ENCODE measurements at regions not wholly inside any gene's neighbourhood (a gene's known extent, or its start where the extent isn't known, plus 50 kb on each side); places are given as distances from the start of the nearest gene placed in this dataset.

DNA sequence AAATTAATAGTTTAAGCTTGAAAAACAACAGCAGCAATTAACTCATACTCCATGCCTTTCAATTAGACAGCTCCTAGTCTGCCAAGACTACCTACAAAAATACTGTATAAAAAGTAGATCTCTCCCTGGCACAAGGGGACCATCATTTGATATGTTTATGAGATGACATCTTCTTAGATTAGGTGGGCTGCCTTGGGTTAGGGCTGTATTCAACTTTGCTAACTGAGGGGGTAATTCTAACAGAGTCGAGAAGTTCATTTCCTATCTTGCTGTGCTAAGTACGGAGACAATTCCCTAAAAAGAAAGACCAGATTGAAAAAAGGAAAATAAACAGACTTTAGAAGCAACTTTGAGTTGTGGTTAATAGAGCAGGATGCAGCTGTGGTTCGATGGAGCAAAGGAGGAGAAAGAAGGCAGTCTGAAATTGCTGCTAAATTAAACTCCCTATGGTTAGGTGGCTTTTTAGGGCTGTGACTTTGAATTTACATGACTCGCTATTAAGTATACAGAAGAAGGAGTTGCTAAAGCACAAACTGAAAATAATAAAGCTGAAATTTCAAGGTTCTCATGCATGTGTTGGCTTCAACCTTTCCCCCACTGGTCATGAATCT, 75.4 kb downstream of the CDC7 start:
- DNase-seq = no peak

GRCh38 chr1:91578320-91579109, 77.9 kb downstream of the CDC7 start:
- no peak for DNase-seq

DNA sequence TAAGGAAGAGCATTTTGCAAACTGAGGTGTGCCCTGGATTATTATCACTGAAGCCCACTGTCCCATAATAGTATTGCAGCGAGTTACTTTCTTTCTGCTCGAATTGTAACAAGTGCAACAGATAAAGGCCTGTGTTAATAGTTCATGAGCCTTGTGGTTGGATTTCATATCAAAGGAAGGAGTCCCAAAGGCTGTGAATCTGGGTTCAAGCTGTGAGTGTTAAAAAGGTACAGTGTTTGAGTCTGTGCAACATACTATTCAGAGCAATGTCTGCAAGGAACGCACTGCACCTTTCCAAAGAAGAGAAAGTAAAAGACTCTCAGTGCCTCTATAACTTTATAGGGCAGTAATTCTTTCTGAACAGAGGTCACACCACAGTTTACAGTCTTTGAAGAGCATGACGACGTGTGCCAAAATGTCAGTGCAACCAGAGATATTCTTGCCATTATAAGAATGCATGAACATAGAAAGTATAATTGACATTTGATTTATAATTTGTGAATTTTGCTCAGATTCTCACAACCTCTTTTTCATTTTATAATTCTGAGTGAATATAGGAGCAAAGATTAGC, 79.1 kb downstream of the CDC7 start:
- no peak for DNase-seq

DNA sequence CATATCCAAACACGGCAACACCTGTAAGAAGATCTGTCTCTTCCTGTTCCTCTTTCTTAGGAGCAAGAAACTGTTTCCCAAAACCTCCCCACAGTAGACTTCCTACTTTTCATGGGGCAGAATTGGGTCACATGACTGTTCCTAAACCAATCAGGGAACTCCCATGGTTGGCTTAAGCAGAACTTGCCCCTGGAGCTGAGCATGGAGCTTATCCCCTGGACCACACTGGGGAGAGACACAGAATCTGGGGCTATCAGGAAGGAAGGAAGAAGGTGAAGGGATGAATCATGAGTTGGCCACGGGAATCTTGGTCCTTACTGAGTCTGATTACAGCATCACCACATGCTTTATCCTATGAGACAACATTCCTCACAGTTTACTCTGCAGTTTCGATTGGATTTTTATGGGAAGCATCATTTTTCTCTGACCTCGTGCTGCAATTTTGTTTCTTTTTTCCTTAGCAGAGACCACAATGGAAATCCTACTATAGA, 81.8 kb downstream of the CDC7 start:
- no peak for DNase-seq

GRCh38 chr1:91583326-91583755, 82.7 kb downstream of the CDC7 start:
- DNase-seq = no peak

DNA sequence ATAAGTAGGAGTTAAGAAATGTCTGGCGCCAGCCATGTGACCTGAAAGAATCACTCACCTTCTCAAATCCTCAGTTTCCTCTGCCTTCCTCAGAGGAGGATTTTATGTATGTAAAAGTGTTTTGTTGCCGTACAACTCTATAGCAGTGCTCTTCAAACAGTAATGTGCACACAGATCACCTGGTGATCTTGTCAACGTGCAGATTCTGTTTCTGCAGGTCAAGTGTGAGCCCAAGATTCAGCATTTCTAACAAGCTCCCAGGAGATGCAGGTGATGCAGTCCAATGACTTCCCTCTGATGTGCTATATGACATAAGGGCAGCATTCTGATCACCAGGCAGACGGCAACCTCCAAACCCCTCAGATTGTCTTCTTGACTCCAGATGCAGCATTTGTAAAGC, 83.7 kb downstream of the CDC7 start:
- DNase-seq = no peak

- no peak for DNase-seq
Observed at GRCh38 chr1:91584878-91585277, 84.2 kb downstream of the CDC7 start.

GRCh38 chr1:91585502-91585901, 84.9 kb downstream of the CDC7 start:
- DNase-seq = no peak

DNA sequence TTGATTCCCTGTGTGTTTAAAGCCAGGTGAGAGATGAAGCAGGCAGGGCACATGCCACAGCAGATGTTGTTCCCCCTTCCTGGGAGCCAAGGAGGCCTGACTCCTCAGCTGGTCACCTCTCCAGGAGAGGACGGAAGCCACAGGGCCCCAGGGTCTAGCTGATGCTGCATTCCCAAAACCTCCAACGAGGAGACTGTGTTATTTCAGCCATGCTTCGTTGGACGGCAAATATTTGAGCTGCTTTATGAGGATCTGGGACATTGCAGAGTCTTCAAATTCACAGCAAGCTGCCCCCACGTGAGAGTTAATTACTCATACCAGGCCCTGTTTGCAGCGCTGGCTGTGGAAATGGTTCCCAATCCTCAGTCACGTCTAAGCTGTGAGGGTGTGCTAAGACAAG, 85.3 kb downstream of the CDC7 start:
- no peak for DNase-seq

DNA sequence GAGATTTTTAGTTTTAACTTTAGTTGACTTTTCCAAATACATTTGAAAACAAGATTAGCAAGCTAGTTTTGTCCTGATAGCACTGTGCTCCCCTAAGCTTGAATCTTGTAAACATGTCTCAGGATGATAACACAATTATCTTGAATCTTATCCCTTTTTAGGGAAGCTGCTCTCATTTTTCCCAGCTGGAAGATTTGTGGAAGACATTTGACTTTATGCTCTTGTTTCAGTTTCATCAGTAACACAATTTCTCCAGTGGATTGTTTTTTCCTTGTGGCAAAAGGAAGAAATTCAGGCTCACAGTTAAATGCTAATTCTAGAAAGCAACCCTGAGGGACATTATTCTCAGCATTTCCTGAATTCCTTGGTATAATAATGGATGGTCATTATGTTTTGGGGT, 88.8 kb downstream of the CDC7 start:
- DNase-seq = no peak

DNA sequence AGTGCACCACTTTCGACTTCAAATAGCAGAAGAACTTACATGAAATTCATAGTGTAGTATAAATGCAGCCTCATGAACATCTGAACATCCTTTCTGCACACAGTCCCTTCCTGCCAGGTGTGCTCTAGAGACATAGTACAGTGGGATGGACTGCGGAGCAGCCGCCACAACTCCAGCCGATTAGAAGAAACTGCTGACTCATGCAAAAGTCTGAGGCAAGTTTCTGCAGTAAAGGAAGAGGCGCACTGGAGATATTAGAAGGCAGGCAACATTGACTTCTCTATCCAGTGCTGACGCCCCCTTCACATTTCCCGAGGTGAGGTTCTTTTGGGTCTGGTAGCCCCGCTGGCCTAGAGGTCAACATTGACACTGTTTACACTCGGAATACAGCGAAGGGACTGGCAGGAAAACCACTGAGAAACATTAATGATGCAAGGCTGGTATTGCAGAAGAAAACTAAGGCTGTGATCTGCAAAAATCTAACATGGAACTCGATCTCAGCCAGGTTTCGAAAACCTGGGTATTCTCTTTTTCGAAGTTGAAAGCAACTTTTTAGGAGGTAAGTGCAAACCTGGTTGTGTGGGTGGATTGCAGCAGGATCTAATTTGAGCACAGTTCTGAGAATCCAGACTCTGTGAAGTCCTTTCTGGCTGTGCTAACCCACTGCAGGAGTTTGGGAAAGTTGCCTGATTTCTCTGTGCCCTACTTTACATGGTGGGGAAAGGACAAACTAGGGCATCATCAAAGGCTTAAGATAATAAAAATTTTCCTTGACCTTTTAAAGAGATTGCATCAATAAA, 90.7 kb downstream of the CDC7 start:
- no peak for DNase-seq

- no peak for DNase-seq
Observed at GRCh38 chr1:91592716-91593477, 92.2 kb downstream of the CDC7 start.

GRCh38 chr1:91594383-91595055, 93.9 kb downstream of the CDC7 start:
- no peak for DNase-seq

- no peak for DNase-seq
Observed at GRCh38 chr1:91596474-91596873, 95.8 kb downstream of the CDC7 start.

DNA sequence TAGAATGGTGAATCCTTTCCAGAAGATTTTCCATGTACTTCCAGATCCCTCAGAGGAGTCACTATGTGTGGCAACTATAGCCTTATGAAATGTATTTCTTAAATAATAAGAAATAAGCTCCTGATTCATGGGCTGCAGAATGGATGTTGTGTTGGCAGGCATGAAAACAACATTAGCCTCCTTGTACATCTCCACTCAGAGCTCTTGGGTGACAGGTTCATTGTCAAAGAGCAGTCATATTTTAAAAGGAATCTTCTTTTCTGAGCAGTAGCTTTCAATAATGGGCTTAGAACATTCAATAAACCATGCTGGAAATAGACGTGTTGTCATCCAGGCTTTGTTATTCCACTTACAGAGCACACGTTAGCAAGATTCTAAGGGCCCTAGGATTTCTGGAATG, 96.6 kb downstream of the CDC7 start:
- no peak for DNase-seq

DNA sequence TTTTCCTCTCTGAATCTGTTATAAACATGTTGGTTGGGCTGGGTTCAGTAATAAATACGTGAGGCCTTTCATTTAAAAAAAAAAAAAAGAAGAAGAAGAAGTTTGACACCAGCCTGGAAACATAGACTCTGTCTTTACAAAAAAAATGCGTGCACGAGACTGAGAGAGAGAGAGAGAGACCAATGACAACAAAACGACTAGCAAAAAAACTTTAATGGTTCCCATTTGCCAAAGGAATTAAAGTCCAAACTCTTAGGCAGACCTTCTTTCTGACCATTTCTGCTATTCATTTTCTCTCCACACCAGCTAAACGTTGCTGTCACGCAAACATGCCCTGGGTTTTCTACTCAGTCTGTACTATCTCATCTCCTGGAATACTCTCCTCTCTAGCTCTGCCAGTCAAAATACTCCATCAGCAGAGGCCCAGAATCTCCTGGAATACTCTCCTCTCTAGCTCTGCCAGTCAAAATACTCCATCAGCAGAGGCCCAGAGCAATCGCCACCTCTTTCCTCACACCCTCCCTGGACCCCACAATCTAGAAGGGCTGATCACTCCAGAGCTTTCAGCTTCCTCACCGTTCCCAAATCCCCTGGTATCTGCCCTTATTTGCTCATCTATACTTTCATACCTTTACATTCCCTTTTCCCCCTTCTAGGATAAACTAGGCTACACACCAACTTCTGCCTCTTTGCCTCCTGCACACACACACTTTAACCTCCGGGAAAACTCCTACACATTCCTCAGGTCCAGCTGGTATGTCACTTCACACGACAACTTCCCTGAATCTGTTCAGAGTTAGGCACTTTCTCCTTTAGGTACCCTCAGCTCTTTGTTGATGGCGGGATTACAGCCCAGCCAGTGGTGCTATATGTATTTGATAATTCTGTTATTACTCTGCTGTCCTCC, 100.0 kb downstream of the CDC7 start:
- no peak for DNase-seq

DNA sequence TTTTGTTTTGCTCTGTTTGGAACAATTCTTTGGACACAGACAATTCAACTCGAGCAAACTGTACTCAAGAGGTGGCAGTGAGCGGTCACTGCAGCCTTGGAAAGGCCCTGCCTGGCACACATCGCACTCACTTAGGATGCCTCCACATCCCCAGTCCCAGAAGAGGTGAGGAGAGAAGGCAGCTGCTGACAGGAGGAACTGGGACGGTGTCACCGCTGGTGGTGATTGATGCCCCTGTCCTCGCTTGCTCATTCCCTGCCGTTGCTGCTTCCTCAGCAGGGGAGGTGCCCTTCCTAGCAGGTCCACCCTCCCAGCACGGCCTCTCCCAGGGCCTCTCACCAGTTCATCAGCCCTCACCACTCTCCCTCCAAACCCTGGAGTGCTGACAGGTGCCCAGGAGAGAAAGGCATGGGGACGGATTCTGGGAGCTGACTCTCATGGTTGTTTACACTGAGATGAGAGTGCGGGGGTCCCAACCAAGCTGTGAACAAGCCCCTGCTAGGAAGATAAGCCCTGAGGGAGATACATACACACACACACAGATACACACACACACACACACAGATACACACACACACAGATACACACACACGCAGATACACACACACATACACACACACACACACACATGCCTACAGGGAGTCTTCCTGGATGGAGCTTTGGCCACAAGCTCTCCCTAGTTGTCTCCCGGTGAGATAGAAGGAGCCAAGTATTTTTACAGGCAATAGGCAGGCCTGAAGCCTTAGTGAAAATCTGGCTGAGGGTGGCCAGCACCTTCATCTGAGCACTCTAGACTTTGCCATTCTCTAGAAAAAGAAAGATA, 101.1 kb downstream of the CDC7 start:
- no peak for DNase-seq

GRCh38 chr1:91603409-91603808, 102.8 kb downstream of the CDC7 start:
- peak; percentile 60 for DNase-seq

DNA sequence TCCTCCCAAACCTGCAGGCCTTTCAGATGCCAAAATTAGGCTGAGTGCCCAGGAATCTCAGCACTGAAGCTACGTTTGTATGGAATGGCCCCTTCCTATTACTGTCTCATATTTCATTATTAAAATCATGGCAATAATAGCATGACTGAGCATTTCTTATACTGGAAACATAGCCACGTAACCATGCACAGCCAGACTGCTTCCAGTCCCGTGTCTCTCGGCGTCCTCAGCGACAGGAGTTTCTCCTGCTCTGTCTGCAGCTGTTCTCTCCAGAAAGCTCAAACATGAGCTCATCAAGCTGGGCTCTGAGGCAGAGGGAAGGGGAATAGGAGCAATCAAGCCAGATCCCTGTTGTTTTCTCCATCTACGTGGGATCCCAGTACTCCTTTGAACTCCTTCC, 104.0 kb downstream of the CDC7 start:
- DNase-seq = no peak

- no peak for DNase-seq
Observed at GRCh38 chr1:91605566-91605965, 104.9 kb downstream of the CDC7 start.

Data from stimulated activated CD4-positive, alpha-beta T cell treated with anti-CD3 and anti-CD28 coated beads, Interleukin-1b, Interleukin-23, amount 100 ng/mL, for 48 hours (primary cell).